GM12878 (cell line): ENCODE measurements at regions not wholly inside any gene's neighbourhood (a gene's known extent, or its start where the extent isn't known, plus 50 kb on each side); places are given as distances from the start of the nearest gene placed in this dataset.
A peak's percentile ranks its signal among the peaks of the same experiment; 100 is the strongest.

Source experiments
- ATF3 ChIP-seq: IDR thresholded peaks from 2 replicates; pipeline ENCODE4 v1.6.1; 2011; ENCODE audit warnings: low read depth, mild to moderate bottlenecking, low read length, moderate library complexity, borderline replicate concordance; ENCODE audit errors: extremely low read depth
- BACH1 ChIP-seq: fragments of 450-650 bp; IDR thresholded peaks from 2 replicates; pipeline ENCODE4 v1.6.1; 2017; ENCODE audit warnings: mild to moderate bottlenecking, borderline replicate concordance
- BCL11A ChIP-seq: IDR thresholded peaks from 2 replicates; pipeline ENCODE4 v1.6.1; 2011; ENCODE audit warnings: low read depth, low read length
- CBFB ChIP-seq: IDR thresholded peaks from 2 replicates; pipeline ENCODE4 v1.6.1; 2016; ENCODE audit warnings: antibody characterized with exemption, low read depth
- CHD2 ChIP-seq: IDR thresholded peaks from 2 replicates; pipeline ENCODE4 v1.6.1; 2011; ENCODE audit warnings: low read depth, low read length, improper control_type of control experiment, borderline replicate concordance
- EED ChIP-seq: sonication (generic); IDR thresholded peaks from 2 replicates; pipeline ENCODE4 v1.6.1; 2016; ENCODE audit warnings: antibody characterized with exemption, low read depth
- EP300 ChIP-seq, 2 experiments: fragments of 150-350 bp in 1 of 2; IDR thresholded peaks; 2 replicates each; pipeline ENCODE4 v1.6.1; 2011 to 2012; ENCODE audit warnings: low read depth in 2 of 2, low read length in 2 of 2, borderline replicate concordance in 1 of 2, improper control_type of control experiment in 1 of 2, inconsistent platforms in 1 of 2; ENCODE audit not compliant: control insufficient read depth in 1 of 2
- MEF2A ChIP-seq: IDR thresholded peaks from 2 replicates; pipeline ENCODE4 v1.6.1; 2011; ENCODE audit warnings: low read depth, mild to moderate bottlenecking, low read length, moderate library complexity; ENCODE audit not compliant: insufficient read depth
- MXI1 ChIP-seq: fragments of 150-350 bp; IDR thresholded peaks from 2 replicates; pipeline ENCODE4 v1.6.1; 2011; ENCODE audit warnings: low read depth, mild to moderate bottlenecking, inconsistent platforms, low read length, improper control_type of control experiment
- NR2C2 ChIP-seq: IDR thresholded peaks from 2 replicates; pipeline ENCODE4 v1.6.1; 2011; ENCODE audit warnings: borderline replicate concordance, low read depth; ENCODE audit not compliant: control insufficient read depth, insufficient read length
- NRF1 ChIP-seq: conservative IDR thresholded peaks from 2 replicates; pipeline ENCODE4 v1.6.1; 2011; ENCODE audit warnings: mild to moderate bottlenecking, low read depth, low read length, improper control_type of control experiment
- POLR2A ChIP-seq: IDR thresholded peaks from 2 replicates; pipeline ENCODE4 v1.6.1; 2011; ENCODE audit warnings: low read depth, mild to moderate bottlenecking, low read length
- SMAD5 ChIP-seq: IDR thresholded peaks from 2 replicates; pipeline ENCODE4 v1.6.1; 2016; ENCODE audit warnings: antibody characterized with exemption, low read depth
- SMARCA5 ChIP-seq: fragments of 450-650 bp; IDR thresholded peaks from 2 replicates; pipeline ENCODE4 v1.6.1; 2017; ENCODE audit warnings: mild to moderate bottlenecking
- SREBF1 ChIP-seq: IDR thresholded peaks from 2 replicates; pipeline ENCODE4 v1.6.1; 2012; ENCODE audit warnings: mild to moderate bottlenecking, low read length
- SRF ChIP-seq, 2 experiments: IDR thresholded peaks; 2 replicates each; pipeline ENCODE4 v1.6.1; 2011; ENCODE audit warnings: low read depth in 2 of 2, low read length in 2 of 2, mild to moderate bottlenecking in 1 of 2, moderate library complexity in 1 of 2
- SUPT20H ChIP-seq: IDR thresholded peaks from 2 replicates; pipeline ENCODE4 v1.6.1; 2011; ENCODE audit warnings: low read depth, mild to moderate bottlenecking, low read length, moderate library complexity, borderline replicate concordance; ENCODE audit not compliant: control insufficient read depth
- TCF7 ChIP-seq: IDR thresholded peaks from 2 replicates; pipeline ENCODE4 v1.6.1; 2014; ENCODE audit warnings: antibody characterized with exemption, borderline replicate concordance
- YY1 ChIP-seq: IDR thresholded peaks from 2 replicates; pipeline ENCODE4 v1.6.1; 2011; ENCODE audit warnings: low read depth, mild to moderate bottlenecking, low read length
- ZBED1 ChIP-seq: IDR thresholded peaks from 2 replicates; pipeline ENCODE4 v1.6.1; 2016; ENCODE audit warnings: borderline replicate concordance
- ZNF24 ChIP-seq: fragments of 450-650 bp; IDR thresholded peaks from 2 replicates; pipeline ENCODE4 v1.6.1; 2017; ENCODE audit warnings: antibody characterized with exemption, mild to moderate bottlenecking
- ZNF274 ChIP-seq: IDR thresholded peaks from one replicate; pipeline ENCODE4 v1.8.0; 2011; ENCODE audit not compliant: insufficient read length, insufficient read depth
- TF ChIP-seq, protein P1 (sequence below): fragments of 450-650 bp; IDR thresholded peaks from 2 replicates; pipeline ENCODE4 v1.6.1; 2016; ENCODE audit warnings: mild to moderate bottlenecking
- TF ChIP-seq, protein P2 (sequence below): IDR thresholded peaks from 2 replicates; pipeline ENCODE4 v1.6.1; 2012; ENCODE audit warnings: low read length, inconsistent platforms
- TF ChIP-seq, protein P3 (sequence below): fragments of 450-650 bp; conservative IDR thresholded peaks from 2 replicates; pipeline ENCODE4 v1.6.1; 2017; ENCODE audit warnings: mild to moderate bottlenecking, moderate library complexity

DNA sequence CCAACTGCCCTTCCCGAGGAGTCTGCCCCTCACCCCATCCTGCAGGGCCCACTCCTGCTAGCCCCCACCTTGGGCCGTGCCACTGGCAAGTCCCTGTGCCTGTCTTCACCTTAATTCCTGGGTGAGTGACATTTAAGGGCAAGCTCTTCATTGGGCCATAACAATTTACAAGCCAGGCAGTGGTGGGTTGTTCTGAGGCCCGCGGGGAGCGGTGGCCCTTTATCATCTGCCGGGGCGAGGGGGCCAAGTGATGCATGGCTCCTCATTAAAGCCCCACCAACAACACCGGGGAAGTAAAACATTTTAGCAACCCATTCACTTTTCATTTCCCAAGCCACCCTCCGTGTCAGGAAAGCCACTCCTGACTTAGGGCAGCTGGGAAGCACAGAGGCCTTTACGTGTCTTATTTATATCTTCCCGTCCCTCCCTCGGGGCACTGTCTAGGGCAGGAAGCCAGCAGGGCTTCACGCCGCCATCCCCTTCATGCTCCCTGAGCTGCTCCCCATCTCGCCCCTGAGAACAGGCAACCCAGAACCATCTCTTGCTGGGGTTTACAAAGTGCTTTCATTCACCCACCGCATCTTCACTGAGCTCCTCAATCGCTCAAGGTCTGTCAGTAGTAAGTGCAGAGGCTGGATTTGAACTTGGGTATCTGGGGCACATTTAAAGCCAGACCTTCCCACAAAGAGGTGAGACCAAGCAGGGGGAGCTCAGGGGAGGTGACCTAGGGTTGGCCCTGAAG, 55.5 kb upstream of the CCDC167 start (continued):
- TF ChIP-seq NRF1 = no peak
- TF ChIP-seq BACH1 = peak; percentile 66; the same call in 1 of the 2 replicates
- no peak for TF ChIP-seq SMARCA5
- TF ChIP-seq SREBF1 = no peak
- no peak for TF ChIP-seq EP300 (IDR thresholded peaks at IDR 0.05; ENCODE audit: borderline replicate concordance in 1 of 2, control insufficient read depth in 1 of 2, low read depth in 2 of 2, low read length in 2 of 2)
- TF ChIP-seq ZBED1 = peak; percentile 89
- no peak for TF ChIP-seq BCL11A
- TF ChIP-seq MXI1 = peak; percentile 18; the same call in 1 of the 2 replicates
- TF ChIP-seq SMAD5 = peak; percentile 91
- TF ChIP-seq, protein P1, sequence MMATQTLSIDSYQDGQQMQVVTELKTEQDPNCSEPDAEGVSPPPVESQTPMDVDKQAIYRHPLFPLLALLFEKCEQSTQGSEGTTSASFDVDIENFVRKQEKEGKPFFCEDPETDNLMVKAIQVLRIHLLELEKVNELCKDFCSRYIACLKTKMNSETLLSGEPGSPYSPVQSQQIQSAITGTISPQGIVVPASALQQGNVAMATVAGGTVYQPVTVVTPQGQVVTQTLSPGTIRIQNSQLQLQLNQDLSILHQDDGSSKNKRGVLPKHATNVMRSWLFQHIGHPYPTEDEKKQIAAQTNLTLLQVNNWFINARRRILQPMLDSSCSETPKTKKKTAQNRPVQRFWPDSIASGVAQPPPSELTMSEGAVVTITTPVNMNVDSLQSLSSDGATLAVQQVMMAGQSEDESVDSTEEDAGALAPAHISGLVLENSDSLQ = peak; percentile 37; the same call in 1 of the 2 replicates
- TF ChIP-seq MEF2A = no peak
- no peak for TF ChIP-seq SRF (IDR thresholded peaks at IDR 0.05; ENCODE audit: low read depth in 2 of 2, low read length in 2 of 2)
- no peak for TF ChIP-seq TCF7
- no peak; the same call in 1 of the 2 replicates for TF ChIP-seq ZNF24
- no peak for TF ChIP-seq SUPT20H
- no peak for TF ChIP-seq NR2C2
- peak; percentile 31; the same call in 1 of the 2 replicates for TF ChIP-seq CHD2
- TF ChIP-seq EED = no peak
- TF ChIP-seq ZNF274 = no peak
- TF ChIP-seq CBFB = peak; percentile 35; the same call in 1 of the 2 replicates
- TF ChIP-seq, protein P2, sequence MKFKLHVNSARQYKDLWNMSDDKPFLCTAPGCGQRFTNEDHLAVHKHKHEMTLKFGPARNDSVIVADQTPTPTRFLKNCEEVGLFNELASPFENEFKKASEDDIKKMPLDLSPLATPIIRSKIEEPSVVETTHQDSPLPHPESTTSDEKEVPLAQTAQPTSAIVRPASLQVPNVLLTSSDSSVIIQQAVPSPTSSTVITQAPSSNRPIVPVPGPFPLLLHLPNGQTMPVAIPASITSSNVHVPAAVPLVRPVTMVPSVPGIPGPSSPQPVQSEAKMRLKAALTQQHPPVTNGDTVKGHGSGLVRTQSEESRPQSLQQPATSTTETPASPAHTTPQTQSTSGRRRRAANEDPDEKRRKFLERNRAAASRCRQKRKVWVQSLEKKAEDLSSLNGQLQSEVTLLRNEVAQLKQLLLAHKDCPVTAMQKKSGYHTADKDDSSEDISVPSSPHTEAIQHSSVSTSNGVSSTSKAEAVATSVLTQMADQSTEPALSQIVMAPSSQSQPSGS = no peak
- TF ChIP-seq ATF3 = no peak
- TF ChIP-seq POLR2A = peak; percentile 73
- no peak for TF ChIP-seq YY1
- TF ChIP-seq, protein P3, sequence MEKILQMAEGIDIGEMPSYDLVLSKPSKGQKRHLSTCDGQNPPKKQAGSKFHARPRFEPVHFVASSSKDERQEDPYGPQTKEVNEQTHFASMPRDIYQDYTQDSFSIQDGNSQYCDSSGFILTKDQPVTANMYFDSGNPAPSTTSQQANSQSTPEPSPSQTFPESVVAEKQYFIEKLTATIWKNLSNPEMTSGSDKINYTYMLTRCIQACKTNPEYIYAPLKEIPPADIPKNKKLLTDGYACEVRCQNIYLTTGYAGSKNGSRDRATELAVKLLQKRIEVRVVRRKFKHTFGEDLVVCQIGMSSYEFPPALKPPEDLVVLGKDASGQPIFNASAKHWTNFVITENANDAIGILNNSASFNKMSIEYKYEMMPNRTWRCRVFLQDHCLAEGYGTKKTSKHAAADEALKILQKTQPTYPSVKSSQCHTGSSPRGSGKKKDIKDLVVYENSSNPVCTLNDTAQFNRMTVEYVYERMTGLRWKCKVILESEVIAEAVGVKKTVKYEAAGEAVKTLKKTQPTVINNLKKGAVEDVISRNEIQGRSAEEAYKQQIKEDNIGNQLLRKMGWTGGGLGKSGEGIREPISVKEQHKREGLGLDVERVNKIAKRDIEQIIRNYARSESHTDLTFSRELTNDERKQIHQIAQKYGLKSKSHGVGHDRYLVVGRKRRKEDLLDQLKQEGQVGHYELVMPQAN = peak; percentile 19; the same call in 1 of the 2 replicates
